ENCODE measurements at regions not wholly inside any gene's neighbourhood (a gene's known extent, or its start where the extent isn't known, plus 50 kb on each side); places are given as distances from the start of the nearest gene placed in this dataset.
A peak's percentile ranks its signal among the peaks of the same experiment; 100 is the strongest.

GRCh38 chr9:89659473-89659872 lies 54.7 kb downstream of the GADD45G start:
- no peaks in the 10 kb centered on the region for H3K36me3 ChIP-seq
- no peaks in the 10 kb centered on the region for H3K9me3 ChIP-seq
- H3K4me1 ChIP-seq: peaks cover 10 to 26% of the 10 kb centered on the region in 2 donors
- H3K4me3 ChIP-seq: no peak overlapping the region
- no peak overlapping the region for H3K27ac ChIP-seq
- TF ChIP-seq CTCF (IDR thresholded peaks at IDR 0.05): no peak
- no peak for TF ChIP-seq POLR2A (IDR thresholded peaks at IDR 0.05)
- DNase-seq: no peak
- intact Hi-C loops (cut with DNase I; ENCODE audit: low total_unique reads): loop anchor here (10.0 kb wide), 1 partner anchor 55 kb away; the partner anchor contains the start of gene GADD45G
- no peaks in the 10 kb centered on the region for H3K27me3 ChIP-seq

- no peaks in the 10 kb centered on the region for H3K27me3 ChIP-seq
- no peak for TF ChIP-seq CTCF (IDR thresholded peaks at IDR 0.05)
- TF ChIP-seq POLR2A (IDR thresholded peaks at IDR 0.05): no peak
- DNase-seq: no peak
- no peaks in the 10 kb centered on the region for H3K9me3 ChIP-seq
- H3K4me3 ChIP-seq: no peak overlapping the region
- intact Hi-C loops (cut with DNase I; ENCODE audit: low total_unique reads): loop anchor here (10.0 kb wide), 1 partner anchor 55 kb away; the partner anchor contains the start of gene GADD45G
- H3K36me3 ChIP-seq: no peaks in the 10 kb centered on the region
- no peak overlapping the region for H3K27ac ChIP-seq
- peaks cover 8 to 25% of the 10 kb centered on the region in 2 donors for H3K4me1 ChIP-seq
Measured at GRCh38 chr9:89659891-89660685, 55.3 kb downstream of the GADD45G start.

GRCh38 chr9:89661391-89661949 lies 56.7 kb downstream of the GADD45G start:
- peaks cover 7 to 15% of the 10 kb centered on the region in 2 donors for H3K4me1 ChIP-seq
- H3K36me3 ChIP-seq: no peaks in the 10 kb centered on the region
- peak overlapping the region; percentile 71 to 82 for H3K27ac ChIP-seq
- intact Hi-C loops (cut with DNase I; ENCODE audit: low total_unique reads): no loop called here
- no peak for DNase-seq
- TF ChIP-seq CTCF (IDR thresholded peaks at IDR 0.05) (no peak), POLR2A (IDR thresholded peaks at IDR 0.05) (no peak)
- H3K27me3 ChIP-seq: no peaks in the 10 kb centered on the region
- H3K9me3 ChIP-seq: no peaks in the 10 kb centered on the region
- no peak overlapping the region for H3K4me3 ChIP-seq

- no peaks in the 10 kb centered on the region for H3K27me3 ChIP-seq
- DNase-seq: peak; percentile 98
- H3K4me1 ChIP-seq: peaks cover 7 to 13% of the 10 kb centered on the region in 2 donors
- H3K4me3 ChIP-seq: peak overlapping the region in 1 of 2 donors; percentile 33
- intact Hi-C loops (cut with DNase I; ENCODE audit: low total_unique reads): no loop called here
- peak overlapping the region; percentile 71 to 82 for H3K27ac ChIP-seq
- H3K36me3 ChIP-seq: no peaks in the 10 kb centered on the region
- no peaks in the 10 kb centered on the region for H3K9me3 ChIP-seq
- TF ChIP-seq CTCF (IDR thresholded peaks at IDR 0.05) (no peak), POLR2A (IDR thresholded peaks at IDR 0.05) (no peak)
Measured at GRCh38 chr9:89661956-89662717, 57.3 kb downstream of the GADD45G start.
